Right lobe of liver (tissue), 6 donors: ENCODE measurements at regions not wholly inside any gene's neighbourhood (a gene's known extent, or its start where the extent isn't known, plus 50 kb on each side); places are given as distances from the start of the nearest gene placed in this dataset.

Experiments
- ATAC-seq, 4 donors: fragments of 200-7000 bp; cut with Tn5 transposase; one replicate each; pipeline ENCODE4 v1.9.1; 2020; ENCODE audit warnings: mild to moderate bottlenecking in 4 of 4, moderate library complexity in 4 of 4
- DNase-seq, 3 donors: peaks; one replicate each; pipeline ENCODE4 v3.0.0-alpha.2; 2020
- H3K27ac ChIP-seq, 3 donors: fragments of 200-600 bp; one replicate each; pipeline ENCODE4 v1.8.0; 2022
- H3K27me3 ChIP-seq, 2 donors: fragments of 200-600 bp; one replicate each; pipeline ENCODE4 v1.8.0; 2022
- H3K36me3 ChIP-seq, 4 donors: fragments of 200-600 bp; sonication (generic) in 1 of 4; one replicate each; pipeline versions ENCODE4 v1.5.1 to v1.8.0; 2017 to 2022; ENCODE audit warnings: control low read depth in 1 of 4
- H3K4me1 ChIP-seq, 4 donors: fragments of 200-600 bp; sonication (generic) in 1 of 4; one replicate each; pipeline versions ENCODE4 v1.5.1 to v1.8.0; 2017 to 2022; ENCODE audit warnings: control low read depth in 1 of 4
- H3K4me3 ChIP-seq, 3 donors: fragments of 200-600 bp; one replicate each; pipeline ENCODE4 v1.8.0; 2022
- H3K9me3 ChIP-seq, 4 donors: fragments of 200-600 bp; sonication (generic) in 1 of 4; one replicate each; pipeline versions ENCODE4 v1.5.1 to v1.8.0; 2017 to 2022; ENCODE audit warnings: control low read depth in 1 of 4
- CTCF ChIP-seq, 4 donors: fragments of 200-600 bp in 3 of 4; fragments of 450-650 bp in 1 of 4; IDR thresholded peaks; one replicate each; pipeline versions ENCODE4 v1.5.1 to v1.8.0; 2016 to 2022; ENCODE audit warnings: antibody characterized with exemption in 4 of 4, mild to moderate bottlenecking in 2 of 4
- POLR2A ChIP-seq: fragments of 450-650 bp; IDR thresholded peaks from one replicate; pipeline ENCODE4 v1.6.1; 2017; ENCODE audit warnings: antibody characterized with exemption, mild to moderate bottlenecking
- WGBS: methylation state at CpG from one replicate; pipeline ENCODE4 v1.1.6; 2018; ENCODE audit warnings: low coverage, low lambda C conversion rate; ENCODE audit not compliant: insufficient coverage; ENCODE audit errors: missing lambda C conversion rate; 5-methylcytosine and 5-hydroxymethylcytosine counted together
- intact Hi-C, 2 donors: fragments of 100-400 bp; cut with DNase I; formaldehyde crosslinking; loops; one replicate each; pipeline versions ENCODE4 v1.11.2 to v1.14.1; 2022
- donor health status: DM: no; HTN: yes; CAD: no.
- donor health status: DM: no; HTN: no; CAD: no.
- donor health status: DM: no; HTN: no; CAD: no.
- donor health status: DM: no; HTN: yes; CAD: no.
- donor health status: DM: no; HTN: yes; CAD: no.

- intact Hi-C loops: no loop called here
- no peaks in the 10 kb centered on the region for H3K4me1 ChIP-seq
- DNase-seq: peak in 1 of 3 donors; percentile 22
- TF ChIP-seq POLR2A: no peak
- TF ChIP-seq CTCF (IDR thresholded peaks at IDR 0.05): no peak
- no peaks in the 10 kb centered on the region for H3K36me3 ChIP-seq
- H3K27ac ChIP-seq: no peak overlapping the region
- no peak overlapping the region for H3K4me3 ChIP-seq
- no peak for ATAC-seq
- H3K9me3 ChIP-seq: no peaks in the 10 kb centered on the region
- WGBS: 88% methylated on average over 5 of the region's 11 CpGs
- H3K27me3 ChIP-seq: no peaks in the 10 kb centered on the region
Measured at GRCh38 chr11:69961738-69962137, 116.4 kb upstream of the ANO1 start.

GRCh38 chr11:69962152-69962551 is 116.0 kb upstream of the ANO1 start:
- H3K36me3 ChIP-seq: no peaks in the 10 kb centered on the region
- DNase-seq: no peak
- no peak overlapping the region for H3K27ac ChIP-seq
- intact Hi-C loops: no loop called here
- no peaks in the 10 kb centered on the region for H3K9me3 ChIP-seq
- H3K4me1 ChIP-seq: no peaks in the 10 kb centered on the region
- ATAC-seq: peak in 1 of 4 donors; percentile 48
- H3K4me3 ChIP-seq: no peak overlapping the region
- no peak for TF ChIP-seq CTCF (IDR thresholded peaks at IDR 0.05)
- no peak for TF ChIP-seq POLR2A
- 40% methylated on average over 1 of the region's 9 CpGs for WGBS
- H3K27me3 ChIP-seq: no peaks in the 10 kb centered on the region

- no peaks in the 10 kb centered on the region for H3K9me3 ChIP-seq
- ATAC-seq (no peak), DNase-seq (no peak)
- intact Hi-C loops: no loop called here
- no peak overlapping the region for H3K4me3 ChIP-seq
- no peak overlapping the region for H3K27ac ChIP-seq
- no peaks in the 10 kb centered on the region for H3K36me3 ChIP-seq
- peaks cover 0 to 9% (median 3%) of the 10 kb centered on the region in 4 donors for H3K4me1 ChIP-seq
- WGBS: 62% methylated on average over 6 of the region's 8 CpGs
- H3K27me3 ChIP-seq: no peaks in the 10 kb centered on the region
- no peak for TF ChIP-seq POLR2A
- TF ChIP-seq CTCF (IDR thresholded peaks at IDR 0.05): no peak
Measured at GRCh38 chr11:69963533-69964246, 114.4 kb upstream of the ANO1 start.

GRCh38 chr11:69964247-69964643 is 113.9 kb upstream of the ANO1 start:
- H3K9me3 ChIP-seq: no peaks in the 10 kb centered on the region
- WGBS: 93% methylated on average over 6 of the region's 6 CpGs

More at GRCh38 chr11:69964247-69964643, 113.9 kb upstream of the ANO1 start:
- ATAC-seq (no peak), DNase-seq (no peak)
- H3K4me3 ChIP-seq: no peak overlapping the region
- H3K27me3 ChIP-seq: no peaks in the 10 kb centered on the region
- intact Hi-C loops: no loop called here
- no peak overlapping the region for H3K27ac ChIP-seq
- no peaks in the 10 kb centered on the region for H3K36me3 ChIP-seq
- H3K4me1 ChIP-seq: peaks cover 0 to 15% (median 6%) of the 10 kb centered on the region in 4 donors
- TF ChIP-seq POLR2A: no peak
- no peak for TF ChIP-seq CTCF (IDR thresholded peaks at IDR 0.05)
